HCT116 (cell line): ENCODE measurements at regions not wholly inside any gene's neighbourhood (a gene's known extent, or its start where the extent isn't known, plus 50 kb on each side); places are given as distances from the start of the nearest gene placed in this dataset.

Experiments
- ATAC-seq: fragments of 200-7000 bp; cut with Tn5 transposase; 2 replicates; pipeline ENCODE4 v1.9.1; 2020; ENCODE audit warnings: mild to moderate bottlenecking, moderate library complexity
- BruUV-seq: library from RNA; stranded (reverse); fragments of 400-500 nt; replicated peaks from 2 replicates; lab custom pipeline; 2021; lab: Mats Ljungman, UMichigan
- CTCF ChIA-PET: fragments of 300-600 bp; sonication (Branson Sonifier 250); formaldehyde crosslinking; loops from one replicate; lab custom pipeline; 2021; ENCODE audit warnings: antibody characterized with exemption; lab: Charles Lee
- POLR2A ChIA-PET: fragments of 300-600, 350-600 bp; sonication (Branson Sonifier 250); formaldehyde crosslinking; loops from one replicate; lab custom pipeline; 2021; ENCODE audit warnings: antibody characterized with exemption; lab: Charles Lee
- RAD21 ChIA-PET, 2 experiments: fragments of 300-600 bp; sonication (Branson Sonifier 250); formaldehyde crosslinking; loops; one replicate each; lab custom pipeline; 2023; ENCODE audit warnings: low total read pairs in 2 of 2; ENCODE audit not compliant: uncharacterized antibody in 2 of 2, unreplicated experiment in 2 of 2, low non-redundant PET in 1 of 2; lab: Charles Lee
- DNase-seq: peaks from one replicate; pipeline ENCODE4 v3.0.0-alpha.2; 2010; ENCODE audit warnings: low read depth, low spot score
- H2AFZ ChIP-seq: fragments of 200-600 bp; shearing (Covaris generic), sonication (generic); 2 replicates; pipeline ENCODE4 v1.6.1; 2017; ENCODE audit warnings: low read depth, mixed run types, mixed read lengths, antibody characterized with exemption, low read length; ENCODE audit not compliant: poor library complexity, severe bottlenecking
- H3K27ac ChIP-seq: 2 replicates; pipeline ENCODE4 v1.5.1; 2012; ENCODE audit warnings: low read depth, low read length
- H3K27me3 ChIP-seq: fragments of 200-600 bp; sonication (generic); 2 replicates; pipeline ENCODE4 v1.6.1; 2016; ENCODE audit warnings: mixed run types, low read length, mixed read lengths; ENCODE audit not compliant: insufficient read depth
- H3K36me3 ChIP-seq, 2 experiments: fragments of 200-500 bp in 1 of 2; fragments of 200-600 bp in 1 of 2; sonication (Bioruptor generic) in 1 of 2; sonication (generic) in 1 of 2; 2 replicates each; pipeline versions ENCODE4 v1.5.1 to v1.6.1; 2014 to 2016; ENCODE audit warnings: low read length in 2 of 2, inconsistent platforms in 1 of 2, mixed read lengths in 1 of 2, mixed run types in 1 of 2; ENCODE audit not compliant: insufficient read depth in 2 of 2, control insufficient read depth in 1 of 2
- H3K4me1 ChIP-seq, 2 experiments: fragments of 200-600 bp in 1 of 2; sonication (generic) in 1 of 2; 2 replicates each; pipeline versions ENCODE4 v1.5.1 to v1.6.1; 2012 to 2017; ENCODE audit warnings: low read length in 2 of 2, inconsistent platforms in 1 of 2, mild to moderate bottlenecking in 1 of 2, mixed read lengths in 1 of 2, mixed run types in 1 of 2, moderate library complexity in 1 of 2; ENCODE audit not compliant: insufficient read depth in 2 of 2, control insufficient read depth in 1 of 2
- H3K4me2 ChIP-seq: fragments of 200-600 bp; sonication (generic); 2 replicates; pipeline ENCODE4 v1.6.1; 2017; ENCODE audit warnings: mixed run types, low read length, mixed read lengths
- H3K4me3 ChIP-seq, 2 experiments: fragments of 200-600 bp in 1 of 2; sonication (generic) in 1 of 2; replicated peaks in 1 of 2; 2 replicates each; pipeline ENCODE4 v1.5.1; 2011 to 2016; ENCODE audit warnings: low read length in 2 of 2, control low read depth in 1 of 2, low read depth in 1 of 2, mild to moderate bottlenecking in 1 of 2, mixed read lengths in 1 of 2, mixed run types in 1 of 2
- H3K79me2 ChIP-seq: fragments of 200-600 bp; sonication (generic); 2 replicates; pipeline ENCODE4 v1.6.1; 2017; ENCODE audit warnings: mild to moderate bottlenecking, mixed run types, low read length, moderate library complexity, mixed read lengths; ENCODE audit not compliant: insufficient read depth
- H3K9ac ChIP-seq: fragments of 200-600 bp; sonication (generic); 2 replicates; pipeline ENCODE4 v1.6.1; 2016; ENCODE audit warnings: low read length, mixed read lengths
- H3K9me2 ChIP-seq: fragments of 200-600 bp; sonication (generic), shearing (Covaris generic); 2 replicates; pipeline ENCODE4 v1.6.1; 2017; ENCODE audit warnings: mixed run types, mild to moderate bottlenecking, moderate library complexity; ENCODE audit not compliant: insufficient read depth
- H3K9me3 ChIP-seq, 2 experiments: fragments of 200-500 bp in 1 of 2; fragments of 200-600 bp in 1 of 2; sonication (Bioruptor generic) in 1 of 2; sonication (generic) in 1 of 2; 2 replicates each; pipeline ENCODE4 v1.6.1; 2014 to 2017; ENCODE audit warnings: low read length in 2 of 2, mixed read lengths in 2 of 2, inconsistent platforms in 1 of 2, low read depth in 1 of 2, mild to moderate bottlenecking in 1 of 2, mixed run types in 1 of 2, moderate library complexity in 1 of 2; ENCODE audit not compliant: control insufficient read depth in 1 of 2, insufficient read depth in 1 of 2
- H4K20me1 ChIP-seq: fragments of 200-600 bp; sonication (generic), shearing (Covaris generic); 2 replicates; pipeline ENCODE4 v1.6.1; 2017; ENCODE audit warnings: mixed run types, mild to moderate bottlenecking, moderate library complexity; ENCODE audit not compliant: insufficient read depth
- CBX3 ChIP-seq: IDR thresholded peaks from 2 replicates; pipeline ENCODE4 v1.6.1; 2012; ENCODE audit warnings: low read depth
- CEBPB ChIP-seq: IDR thresholded peaks from 2 replicates; pipeline ENCODE4 v1.6.1; 2012; ENCODE audit warnings: low read depth
- EGR1 ChIP-seq: IDR thresholded peaks from 2 replicates; pipeline ENCODE4 v1.6.1; 2012; ENCODE audit warnings: low read depth
- ELF1 ChIP-seq: IDR thresholded peaks from 2 replicates; pipeline ENCODE4 v1.6.1; 2012; ENCODE audit warnings: low read depth, borderline replicate concordance
- EZH2 ChIP-seq: fragments of 200-600 bp; sonication (generic); IDR thresholded peaks from 2 replicates; pipeline ENCODE4 v1.6.1; 2017; ENCODE audit warnings: antibody characterized with exemption, mixed run types
- FOSL1 ChIP-seq: IDR thresholded peaks from 2 replicates; pipeline ENCODE4 v1.6.1; 2012; ENCODE audit warnings: low read depth
- POLR2A ChIP-seq: IDR thresholded peaks from 2 replicates; pipeline ENCODE4 v1.7.0; 2011; ENCODE audit warnings: borderline replicate concordance; ENCODE audit not compliant: insufficient read depth, insufficient read length; ENCODE audit errors: extremely low read depth
- RAD21 ChIP-seq: IDR thresholded peaks from 2 replicates; pipeline ENCODE4 v1.6.1; 2012; ENCODE audit warnings: low read depth, mild to moderate bottlenecking
- SP1 ChIP-seq: IDR thresholded peaks from 2 replicates; pipeline ENCODE4 v1.6.1; 2012; ENCODE audit warnings: low read depth
- TCF7L2 ChIP-seq: IDR thresholded peaks from 2 replicates; pipeline ENCODE4 v1.7.0; 2011; ENCODE audit warnings: borderline replicate concordance, inconsistent platforms; ENCODE audit not compliant: insufficient read depth, insufficient read length; ENCODE audit errors: extremely low read depth
- YY1 ChIP-seq: IDR thresholded peaks from 2 replicates; pipeline ENCODE4 v1.6.1; 2011; ENCODE audit warnings: low read length, low read depth, moderate library complexity, mild to moderate bottlenecking; ENCODE audit not compliant: insufficient replicate concordance; ENCODE audit errors: extremely low read depth
- ZBTB33 ChIP-seq: IDR thresholded peaks from 2 replicates; pipeline ENCODE4 v1.6.1; 2011; ENCODE audit warnings: mild to moderate bottlenecking, low read length, moderate library complexity; ENCODE audit not compliant: insufficient replicate concordance; ENCODE audit errors: extremely low read depth
- ZFX ChIP-seq: fragments of 450-650 bp; IDR thresholded peaks from 2 replicates; pipeline ENCODE4 v1.6.1; 2017
- intact Hi-C: fragments of 100-400 bp; cut with micrococcal nuclease; formaldehyde crosslinking; loops from 2 replicates; pipeline ENCODE4 v1.10.0; 2022
- TF ChIP-seq, protein P1 (sequence below), 3 experiments: fragments of 200-600 bp in 1 of 3; sonication (generic) in 1 of 3; IDR thresholded peaks in 2 of 3; conservative IDR thresholded peaks in 1 of 3; 2 replicates each; pipeline ENCODE4 v1.5.1; 2012 to 2017; ENCODE audit warnings: low read depth in 2 of 3, low read length in 2 of 3, antibody characterized with exemption in 1 of 3, borderline replicate concordance in 1 of 3, control low read depth in 1 of 3, mild to moderate bottlenecking in 1 of 3, mixed read lengths in 1 of 3, mixed run types in 1 of 3, moderate library complexity in 1 of 3; ENCODE audit not compliant: insufficient read depth in 1 of 3
- TF ChIP-seq, protein P2 (sequence below): IDR thresholded peaks from 2 replicates; pipeline ENCODE4 v1.6.1; 2012
- TF ChIP-seq, protein P3 (sequence below): IDR thresholded peaks from 2 replicates; pipeline ENCODE4 v1.6.1; 2012

- no peak for TF ChIP-seq CBX3
- no peak for TF ChIP-seq EZH2
- TF ChIP-seq YY1, result no peak
- TF ChIP-seq, protein P1, sequence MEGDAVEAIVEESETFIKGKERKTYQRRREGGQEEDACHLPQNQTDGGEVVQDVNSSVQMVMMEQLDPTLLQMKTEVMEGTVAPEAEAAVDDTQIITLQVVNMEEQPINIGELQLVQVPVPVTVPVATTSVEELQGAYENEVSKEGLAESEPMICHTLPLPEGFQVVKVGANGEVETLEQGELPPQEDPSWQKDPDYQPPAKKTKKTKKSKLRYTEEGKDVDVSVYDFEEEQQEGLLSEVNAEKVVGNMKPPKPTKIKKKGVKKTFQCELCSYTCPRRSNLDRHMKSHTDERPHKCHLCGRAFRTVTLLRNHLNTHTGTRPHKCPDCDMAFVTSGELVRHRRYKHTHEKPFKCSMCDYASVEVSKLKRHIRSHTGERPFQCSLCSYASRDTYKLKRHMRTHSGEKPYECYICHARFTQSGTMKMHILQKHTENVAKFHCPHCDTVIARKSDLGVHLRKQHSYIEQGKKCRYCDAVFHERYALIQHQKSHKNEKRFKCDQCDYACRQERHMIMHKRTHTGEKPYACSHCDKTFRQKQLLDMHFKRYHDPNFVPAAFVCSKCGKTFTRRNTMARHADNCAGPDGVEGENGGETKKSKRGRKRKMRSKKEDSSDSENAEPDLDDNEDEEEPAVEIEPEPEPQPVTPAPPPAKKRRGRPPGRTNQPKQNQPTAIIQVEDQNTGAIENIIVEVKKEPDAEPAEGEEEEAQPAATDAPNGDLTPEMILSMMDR (IDR thresholded peaks at IDR 0.05 in 2 of 3, conservative IDR thresholded peaks at IDR 0.05 in 1 of 3; ENCODE audit: borderline replicate concordance in 1 of 3, insufficient read depth in 1 of 3, low read depth in 2 of 3, low read length in 2 of 3), result no peak
- no peak for TF ChIP-seq ELF1
- TF ChIP-seq EGR1, result no peak
- TF ChIP-seq, protein P2, sequence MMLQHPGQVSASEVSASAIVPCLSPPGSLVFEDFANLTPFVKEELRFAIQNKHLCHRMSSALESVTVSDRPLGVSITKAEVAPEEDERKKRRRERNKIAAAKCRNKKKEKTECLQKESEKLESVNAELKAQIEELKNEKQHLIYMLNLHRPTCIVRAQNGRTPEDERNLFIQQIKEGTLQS, result no peak
- no peak for TF ChIP-seq TCF7L2
- no peak for TF ChIP-seq ZBTB33
- no peak for TF ChIP-seq RAD21
- TF ChIP-seq POLR2A, result no peak
- no peak for TF ChIP-seq CEBPB
- TF ChIP-seq, protein P3, sequence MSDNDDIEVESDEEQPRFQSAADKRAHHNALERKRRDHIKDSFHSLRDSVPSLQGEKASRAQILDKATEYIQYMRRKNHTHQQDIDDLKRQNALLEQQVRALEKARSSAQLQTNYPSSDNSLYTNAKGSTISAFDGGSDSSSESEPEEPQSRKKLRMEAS, result no peak
- TF ChIP-seq ZFX, result no peak
- TF ChIP-seq FOSL1, result no peak
- TF ChIP-seq SP1, result no peak
- POLR2A ChIA-PET, result no interaction called here
- Histone ChIP-seq H3K27me3 (no peaks in the 10 kb centered on the region), H3K9ac (no peak overlapping the region), H3K27ac (no peak overlapping the region), H3K4me2 (no peak overlapping the region), H3K9me2 (no peaks in the 10 kb centered on the region), H3K4me3 (no peak overlapping the region), H3K36me3 (no peaks in the 10 kb centered on the region), H2AFZ (no peak overlapping the region), H3K4me1 (no peaks in the 10 kb centered on the region), H3K9me3 (no peaks in the 10 kb centered on the region), H3K79me2 (no peaks in the 10 kb centered on the region), H4K20me1 (no peaks in the 10 kb centered on the region)
- no TSS peak for BruUV-seq
- DNase-seq (no peak), ATAC-seq (no peak)
- intact Hi-C loops, result no loop called here
- RAD21 ChIA-PET, result no interaction called here
- CTCF ChIA-PET, result no interaction called here
Observed at GRCh38 chr6:47922391-47922790, 140.6 kb downstream of the OPN5 start.
